ENCODE measurements at regions not wholly inside any gene's neighbourhood (a gene's known extent, or its start where the extent isn't known, plus 50 kb on each side); places are given as distances from the start of the nearest gene placed in this dataset.

GRCh38 chr20:22093122-22093521, 387.7 kb downstream of the PAX1 start:
- Histone ChIP-seq H3K27me3 (ENCODE audit: control insufficient read depth in 1 of 2, insufficient read depth in 2 of 2, low read length in 2 of 2) (no peaks in the 10 kb centered on the region), H3K79me2 (ENCODE audit: insufficient read depth, low read length) (no peaks in the 10 kb centered on the region), H4K20me1 (ENCODE audit: insufficient read depth, low read length) (no peaks in the 10 kb centered on the region), H3K4me1 (ENCODE audit: insufficient read depth, low read length) (no peaks in the 10 kb centered on the region), H2AFZ (ENCODE audit: low read length) (no peak overlapping the region), H3K4me3 (replicated peaks in 1 of 3; ENCODE audit: insufficient read depth in 1 of 3, low read depth in 2 of 3, low read length in 3 of 3) (no peak overlapping the region), H3K4me2 (ENCODE audit: low read depth, low read length) (no peak overlapping the region), H3K27ac (ENCODE audit: extremely low read length, insufficient read depth, low read length) (no peak overlapping the region), H3K9me3 (ENCODE audit: low read length) (peaks cover 45% of the 10 kb centered on the region), H3K9ac (ENCODE audit: insufficient read depth, low read depth, low read length) (no peak overlapping the region), H3K36me3 (replicated peaks in 1 of 2; ENCODE audit: control insufficient read depth in 1 of 2, insufficient read depth in 2 of 2, low read length in 2 of 2) (no peaks in the 10 kb centered on the region)
- intact Hi-C loops (cut with micrococcal nuclease; ENCODE audit: unreplicated experiment), result no loop called here
- no peak for DNase-seq (ENCODE audit: low spot score)
- 0% methylated on average over 1 of the region's 1 CpG for WGBS (ENCODE audit: low lambda C conversion rate)
- no peak for FAIRE-seq
- in situ Hi-C loops (cut with HindIII; ENCODE audit: extremely low pct_ligation_motif_present, low pct_unique_long_range_greater_than_20kb), result no loop called here
- BruUV-seq (replicated peaks), result no TSS peak
- ATAC-seq, result no peak
- ChIA-PET POLR2A (no interaction called here), CTCF (ENCODE audit: low intra/inter-chr PET ratio, low total read pairs) (no interaction called here)
- TF ChIP-seq HNRNPL (IDR thresholded peaks at IDR 0.05; ENCODE audit: low read depth, low read length) (no peak), ZNF160 (CRISPR knock-in tag; IDR thresholded peaks at IDR 0.05) (peak; percentile 98)

DNA sequence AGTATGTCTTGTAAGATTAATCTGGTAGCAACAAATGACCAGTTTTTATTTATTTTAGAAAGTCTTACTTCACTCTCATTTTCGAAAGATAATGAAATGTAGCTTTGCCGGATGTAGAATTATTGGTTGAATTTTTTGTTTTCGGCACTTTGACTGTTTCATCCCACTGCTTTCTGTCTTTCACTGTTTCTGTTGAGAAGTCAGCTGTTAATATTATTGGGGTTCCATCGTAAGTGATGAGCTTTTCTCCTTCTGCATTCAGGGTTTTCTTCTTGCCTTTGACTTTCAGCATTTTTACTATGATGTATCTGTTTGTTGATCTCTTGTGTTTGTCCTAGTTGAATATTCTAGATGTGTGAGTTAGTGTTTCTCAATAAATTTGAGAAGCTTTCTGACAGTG, 383.4 kb downstream of the PAX1 start:
- peaks cover 51% of the 10 kb centered on the region for H3K9me3 ChIP-seq (ENCODE audit: low read length)
- H3K79me2 ChIP-seq (ENCODE audit: insufficient read depth, low read length), result no peaks in the 10 kb centered on the region
- no peak overlapping the region for H3K4me2 ChIP-seq (ENCODE audit: low read depth, low read length)
- H3K9ac ChIP-seq (ENCODE audit: insufficient read depth, low read depth, low read length), result no peak overlapping the region
- DNase-seq (ENCODE audit: low spot score) (no peak), FAIRE-seq (no peak), ATAC-seq (no peak)
- 21% methylated on average over 4 of the region's 4 CpGs for WGBS (ENCODE audit: low lambda C conversion rate)
- H3K27me3 ChIP-seq (ENCODE audit: control insufficient read depth in 1 of 2, insufficient read depth in 2 of 2, low read length in 2 of 2), result no peaks in the 10 kb centered on the region
- ChIA-PET POLR2A (no interaction called here), CTCF (ENCODE audit: low intra/inter-chr PET ratio, low total read pairs) (no interaction called here)
- in situ Hi-C loops (cut with HindIII; ENCODE audit: extremely low pct_ligation_motif_present, low pct_unique_long_range_greater_than_20kb), result no loop called here
- no peaks in the 10 kb centered on the region for H3K36me3 ChIP-seq (replicated peaks in 1 of 2; ENCODE audit: control insufficient read depth in 1 of 2, insufficient read depth in 2 of 2, low read length in 2 of 2)
- TF ChIP-seq, protein P1, sequence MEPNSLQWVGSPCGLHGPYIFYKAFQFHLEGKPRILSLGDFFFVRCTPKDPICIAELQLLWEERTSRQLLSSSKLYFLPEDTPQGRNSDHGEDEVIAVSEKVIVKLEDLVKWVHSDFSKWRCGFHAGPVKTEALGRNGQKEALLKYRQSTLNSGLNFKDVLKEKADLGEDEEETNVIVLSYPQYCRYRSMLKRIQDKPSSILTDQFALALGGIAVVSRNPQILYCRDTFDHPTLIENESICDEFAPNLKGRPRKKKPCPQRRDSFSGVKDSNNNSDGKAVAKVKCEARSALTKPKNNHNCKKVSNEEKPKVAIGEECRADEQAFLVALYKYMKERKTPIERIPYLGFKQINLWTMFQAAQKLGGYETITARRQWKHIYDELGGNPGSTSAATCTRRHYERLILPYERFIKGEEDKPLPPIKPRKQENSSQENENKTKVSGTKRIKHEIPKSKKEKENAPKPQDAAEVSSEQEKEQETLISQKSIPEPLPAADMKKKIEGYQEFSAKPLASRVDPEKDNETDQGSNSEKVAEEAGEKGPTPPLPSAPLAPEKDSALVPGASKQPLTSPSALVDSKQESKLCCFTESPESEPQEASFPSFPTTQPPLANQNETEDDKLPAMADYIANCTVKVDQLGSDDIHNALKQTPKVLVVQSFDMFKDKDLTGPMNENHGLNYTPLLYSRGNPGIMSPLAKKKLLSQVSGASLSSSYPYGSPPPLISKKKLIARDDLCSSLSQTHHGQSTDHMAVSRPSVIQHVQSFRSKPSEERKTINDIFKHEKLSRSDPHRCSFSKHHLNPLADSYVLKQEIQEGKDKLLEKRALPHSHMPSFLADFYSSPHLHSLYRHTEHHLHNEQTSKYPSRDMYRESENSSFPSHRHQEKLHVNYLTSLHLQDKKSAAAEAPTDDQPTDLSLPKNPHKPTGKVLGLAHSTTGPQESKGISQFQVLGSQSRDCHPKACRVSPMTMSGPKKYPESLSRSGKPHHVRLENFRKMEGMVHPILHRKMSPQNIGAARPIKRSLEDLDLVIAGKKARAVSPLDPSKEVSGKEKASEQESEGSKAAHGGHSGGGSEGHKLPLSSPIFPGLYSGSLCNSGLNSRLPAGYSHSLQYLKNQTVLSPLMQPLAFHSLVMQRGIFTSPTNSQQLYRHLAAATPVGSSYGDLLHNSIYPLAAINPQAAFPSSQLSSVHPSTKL (CRISPR knock-in tag; IDR thresholded peaks at IDR 0.05), result no peak
- TF ChIP-seq ZNF317 (CRISPR knock-in tag; IDR thresholded peaks at IDR 0.05), result peak; percentile 94
- TF ChIP-seq, protein P2, sequence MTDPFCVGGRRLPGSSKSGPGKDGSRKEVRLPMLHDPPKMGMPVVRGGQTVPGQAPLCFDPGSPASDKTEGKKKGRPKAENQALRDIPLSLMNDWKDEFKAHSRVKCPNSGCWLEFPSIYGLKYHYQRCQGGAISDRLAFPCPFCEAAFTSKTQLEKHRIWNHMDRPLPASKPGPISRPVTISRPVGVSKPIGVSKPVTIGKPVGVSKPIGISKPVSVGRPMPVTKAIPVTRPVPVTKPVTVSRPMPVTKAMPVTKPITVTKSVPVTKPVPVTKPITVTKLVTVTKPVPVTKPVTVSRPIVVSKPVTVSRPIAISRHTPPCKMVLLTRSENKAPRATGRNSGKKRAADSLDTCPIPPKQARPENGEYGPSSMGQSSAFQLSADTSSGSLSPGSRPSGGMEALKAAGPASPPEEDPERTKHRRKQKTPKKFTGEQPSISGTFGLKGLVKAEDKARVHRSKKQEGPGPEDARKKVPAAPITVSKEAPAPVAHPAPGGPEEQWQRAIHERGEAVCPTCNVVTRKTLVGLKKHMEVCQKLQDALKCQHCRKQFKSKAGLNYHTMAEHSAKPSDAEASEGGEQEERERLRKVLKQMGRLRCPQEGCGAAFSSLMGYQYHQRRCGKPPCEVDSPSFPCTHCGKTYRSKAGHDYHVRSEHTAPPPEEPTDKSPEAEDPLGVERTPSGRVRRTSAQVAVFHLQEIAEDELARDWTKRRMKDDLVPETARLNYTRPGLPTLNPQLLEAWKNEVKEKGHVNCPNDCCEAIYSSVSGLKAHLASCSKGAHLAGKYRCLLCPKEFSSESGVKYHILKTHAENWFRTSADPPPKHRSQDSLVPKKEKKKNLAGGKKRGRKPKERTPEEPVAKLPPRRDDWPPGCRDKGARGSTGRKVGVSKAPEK (CRISPR knock-in tag; IDR thresholded peaks at IDR 0.05; ENCODE audit: borderline replicate concordance), result no peak
- no peak for TF ChIP-seq ZNF274 (CRISPR knock-in tag; IDR thresholded peaks at IDR 0.05)
- TF ChIP-seq ZNF564 (CRISPR knock-in tag; IDR thresholded peaks at IDR 0.05), result no peak
- TF ChIP-seq ATF4 (CRISPR knock-in tag; IDR thresholded peaks at IDR 0.05), result no peak
- TF ChIP-seq PITX1 (CRISPR knock-in tag; IDR thresholded peaks at IDR 0.05), result no peak
- TF ChIP-seq, protein P3, sequence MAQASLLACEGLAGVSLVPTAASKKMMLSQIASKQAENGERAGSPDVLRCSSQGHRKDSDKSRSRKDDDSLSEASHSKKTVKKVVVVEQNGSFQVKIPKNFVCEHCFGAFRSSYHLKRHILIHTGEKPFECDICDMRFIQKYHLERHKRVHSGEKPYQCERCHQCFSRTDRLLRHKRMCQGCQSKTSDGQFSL (CRISPR knock-in tag; IDR thresholded peaks at IDR 0.05), result no peak
- H3K27ac ChIP-seq (ENCODE audit: extremely low read length, insufficient read depth, low read length), result no peak overlapping the region
- H3K4me1 ChIP-seq (ENCODE audit: insufficient read depth, low read length), result no peaks in the 10 kb centered on the region
- no TSS peak for BruUV-seq (replicated peaks)
- intact Hi-C loops (cut with micrococcal nuclease; ENCODE audit: unreplicated experiment), result no loop called here
- H2AFZ ChIP-seq (ENCODE audit: low read length), result no peak overlapping the region
- no peaks in the 10 kb centered on the region for H4K20me1 ChIP-seq (ENCODE audit: insufficient read depth, low read length)
- H3K4me3 ChIP-seq (replicated peaks in 1 of 3; ENCODE audit: insufficient read depth in 1 of 3, low read depth in 2 of 3, low read length in 3 of 3), result no peak overlapping the region

Data from HepG2 (cell line).